ENCODE measurements at regions not wholly inside any gene's neighbourhood (a gene's known extent, or its start where the extent isn't known, plus 50 kb on each side); places are given as distances from the start of the nearest gene placed in this dataset.

- intact Hi-C loops (cut with DNase I, micrococcal nuclease) = no loop called here
- no peak for DNase-seq
- ATAC-seq = no peak
Measured at GRCh38 chr1:217373761-217374701, 256.9 kb downstream of the GPATCH2 start.

DNA sequence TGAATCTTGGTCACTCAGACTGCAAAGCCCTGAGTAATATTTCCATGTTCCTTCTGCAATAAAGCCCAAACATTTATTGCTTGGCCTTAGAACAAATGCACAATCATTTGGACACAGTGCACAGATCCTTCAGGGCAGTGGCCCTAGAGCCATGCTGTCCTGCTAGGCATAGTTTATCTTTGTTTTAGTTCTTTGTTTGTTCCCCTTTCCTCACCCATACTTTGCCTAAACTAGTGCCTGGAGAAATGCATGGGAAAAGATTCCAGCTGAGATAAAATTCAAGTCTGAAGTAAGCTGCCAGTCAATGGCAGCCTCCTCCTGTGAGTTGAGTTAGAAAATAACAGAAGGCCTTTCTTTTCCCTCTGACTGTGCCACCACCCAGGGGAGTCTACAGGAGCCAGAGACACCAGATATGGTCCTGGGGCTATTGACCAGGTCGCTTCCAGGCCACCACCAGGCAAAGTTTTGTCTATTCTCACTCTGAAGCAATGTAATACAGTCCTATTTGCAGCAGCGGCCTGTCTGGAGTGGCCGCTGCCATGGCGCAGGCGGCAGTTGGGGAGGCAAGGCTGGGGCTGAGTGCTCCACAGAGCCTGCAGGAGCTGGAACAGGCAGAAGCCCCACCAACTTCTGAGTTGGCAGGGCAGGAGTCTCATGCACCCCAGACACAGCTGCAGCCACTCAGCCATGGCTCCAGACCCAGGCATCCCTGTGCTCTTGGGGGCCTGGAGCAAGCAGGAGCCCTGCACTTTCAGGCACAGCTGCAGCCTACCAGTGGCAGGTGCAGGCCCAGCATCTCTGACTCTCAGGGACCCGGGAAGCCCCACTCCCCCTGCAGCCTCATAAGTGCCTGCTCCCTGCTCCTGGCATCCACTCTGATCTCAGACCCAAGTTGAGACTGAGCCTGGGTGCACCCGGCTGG lies 258.6 kb downstream of the GPATCH2 start:
- no peak for ATAC-seq
- DNase-seq = no peak
- intact Hi-C loops (cut with DNase I, micrococcal nuclease) = no loop called here

- no peak for DNase-seq
- intact Hi-C loops (cut with DNase I, micrococcal nuclease) = no loop called here
- ATAC-seq = no peak
Measured at GRCh38 chr1:217370757-217371156, 260.1 kb downstream of the GPATCH2 start.

GRCh38 chr1:217369996-217370551 lies 260.8 kb downstream of the GPATCH2 start:
- no peak for DNase-seq
- ATAC-seq = no peak
- intact Hi-C loops (cut with DNase I, micrococcal nuclease) = no loop called here

DNA sequence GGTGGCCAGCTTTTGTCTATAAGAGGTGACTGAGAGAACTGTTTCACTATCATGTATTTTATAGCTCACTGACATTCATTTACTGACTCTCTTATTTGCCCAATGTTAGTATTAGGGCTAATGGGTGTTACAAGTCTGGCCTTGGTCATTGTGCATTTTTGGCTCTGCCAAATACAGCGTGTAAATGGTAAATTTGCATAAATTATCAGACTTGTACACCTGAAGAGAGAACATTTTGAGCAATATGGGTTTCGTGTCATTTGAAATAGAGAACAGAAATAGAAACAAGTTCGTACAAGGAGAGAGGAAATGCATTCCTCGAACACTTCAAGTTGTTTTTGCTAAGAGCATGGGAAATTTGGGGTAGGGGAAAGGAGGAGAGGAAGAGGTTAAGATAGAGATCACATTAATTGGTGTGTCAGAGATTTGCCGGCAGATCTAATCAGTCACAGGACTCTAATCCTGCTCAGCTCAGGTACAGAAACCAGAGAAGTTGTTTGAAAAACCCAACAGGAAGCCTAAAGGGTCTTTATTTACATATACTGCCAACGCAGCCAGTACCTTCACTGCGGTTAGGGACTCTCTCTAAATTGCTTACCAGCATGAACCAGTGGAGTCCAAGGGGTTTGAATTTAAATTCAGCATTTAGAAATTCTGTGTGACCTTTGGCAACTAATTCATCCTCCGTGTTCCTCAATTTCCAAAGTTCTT lies 261.5 kb downstream of the GPATCH2 start:
- intact Hi-C loops (cut with DNase I, micrococcal nuclease) = no loop called here
- ATAC-seq (no peak), DNase-seq (no peak)

DNA sequence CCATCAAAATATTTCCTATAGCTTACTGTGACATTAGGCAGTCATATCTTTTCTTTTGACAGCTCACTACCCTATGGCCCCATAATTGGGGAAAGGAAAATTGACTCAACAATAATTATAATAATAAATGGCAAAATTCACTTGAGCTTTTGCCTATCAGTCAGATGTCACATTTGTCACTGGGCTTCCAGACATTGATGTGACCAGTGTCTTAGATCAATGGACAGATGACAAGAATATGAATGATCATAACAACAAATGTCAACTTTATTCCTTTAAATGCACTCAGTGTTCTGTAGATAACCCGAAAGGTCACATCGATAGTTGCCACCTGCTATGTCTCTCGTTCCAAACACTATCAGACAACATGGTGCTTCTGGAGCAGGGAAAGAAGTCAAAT lies 266.7 kb downstream of the GPATCH2 start:
- intact Hi-C loops (cut with DNase I, micrococcal nuclease) = no loop called here
- ATAC-seq = no peak
- DNase-seq = no peak

DNA sequence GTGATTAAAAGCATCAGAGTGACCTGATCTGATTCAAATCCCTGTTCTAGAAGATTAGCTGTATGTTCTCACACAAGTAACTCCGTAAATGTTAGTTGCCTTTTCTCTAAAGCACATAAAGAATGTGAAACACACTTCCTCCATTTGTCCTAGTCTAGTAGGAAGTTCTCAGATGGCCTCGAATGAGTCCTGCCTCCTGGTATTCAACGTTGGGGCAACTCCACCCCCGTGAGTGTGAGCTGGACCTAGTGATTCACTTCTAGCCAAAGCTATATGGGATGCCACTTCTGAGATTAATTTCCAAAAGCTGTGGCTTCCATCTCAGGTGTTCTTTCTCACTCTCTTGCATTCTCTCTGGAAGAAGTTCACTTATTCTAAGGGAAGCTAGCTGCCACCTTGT lies 267.6 kb downstream of the GPATCH2 start:
- intact Hi-C loops (cut with DNase I, micrococcal nuclease) = no loop called here
- DNase-seq = no peak
- ATAC-seq = no peak

DNA sequence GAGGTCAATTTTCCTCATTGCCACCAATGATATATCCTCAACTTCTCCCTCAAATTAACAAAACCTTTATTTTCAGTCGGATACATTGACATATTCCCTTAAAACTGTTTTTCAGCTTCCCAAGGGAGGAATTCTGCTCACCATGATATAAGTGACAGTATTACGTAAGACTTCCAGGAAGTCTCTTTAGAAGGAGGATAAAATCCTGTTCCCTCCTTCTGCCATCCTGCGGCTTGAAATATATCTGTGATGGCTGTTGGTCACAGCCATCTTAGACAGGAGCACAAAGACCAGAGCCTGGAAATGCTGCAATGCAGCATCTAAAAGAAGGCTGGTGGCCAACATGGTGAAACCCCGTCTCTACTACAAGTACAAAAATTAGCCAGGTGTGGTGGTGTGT lies 270.4 kb downstream of the GPATCH2 start:
- no peak for DNase-seq
- intact Hi-C loops (cut with DNase I, micrococcal nuclease) = no loop called here
- no peak for ATAC-seq

DNA sequence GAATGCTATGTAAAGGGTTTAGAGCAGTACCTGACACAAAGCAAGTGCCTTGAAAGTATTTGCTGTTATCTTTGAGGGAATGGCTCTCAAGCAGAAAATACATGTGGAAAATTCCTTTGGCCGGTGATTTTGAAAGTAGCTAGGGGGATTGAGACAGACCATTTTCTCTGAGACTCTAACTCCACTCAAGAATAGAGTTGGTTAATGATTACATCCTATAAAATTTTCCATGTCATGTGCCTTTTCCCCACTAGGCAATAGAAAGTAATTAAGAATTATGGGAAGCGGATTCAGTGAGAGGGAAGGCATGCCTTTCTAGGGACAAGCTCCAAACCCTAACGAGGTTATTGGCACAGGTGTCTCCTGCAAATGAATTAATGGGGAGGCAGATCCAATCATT lies 276.0 kb downstream of the GPATCH2 start:
- intact Hi-C loops (cut with DNase I, micrococcal nuclease) = no loop called here
- ATAC-seq = peak; percentile 72
- no peak for DNase-seq

DNA sequence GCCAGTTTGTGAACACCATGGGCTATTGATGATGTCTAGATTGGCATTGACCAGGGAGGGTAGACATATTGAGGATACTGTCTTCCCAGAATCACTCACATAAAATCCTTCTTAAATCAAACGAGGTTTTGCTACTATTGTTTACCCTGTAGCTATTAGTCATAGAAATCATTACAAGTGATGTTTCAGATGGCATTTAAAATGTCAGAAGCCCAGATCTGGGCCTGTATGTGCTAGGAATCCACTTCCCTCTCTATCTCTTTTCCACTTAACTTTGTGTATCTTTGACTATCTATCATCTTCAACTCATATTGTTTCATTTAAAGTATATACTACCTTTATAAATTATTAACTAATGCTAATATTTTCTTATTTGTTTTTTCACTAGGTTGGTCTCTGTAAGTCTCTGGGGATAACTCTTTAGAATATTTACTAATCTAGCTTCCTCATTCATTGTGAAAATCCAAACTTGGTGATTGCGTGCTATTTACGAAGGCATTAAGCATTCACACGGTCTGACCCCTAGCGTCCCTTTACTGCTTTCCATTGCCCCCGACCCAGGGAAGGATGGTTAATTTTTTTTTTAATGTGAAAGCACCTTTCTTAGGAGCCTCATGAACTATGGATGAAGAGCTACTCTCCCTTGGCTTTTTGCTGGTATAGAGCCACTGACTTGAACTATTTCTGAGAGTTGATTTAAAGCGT lies 281.8 kb downstream of the GPATCH2 start:
- DNase-seq = no peak
- no peak for ATAC-seq
- intact Hi-C loops (cut with DNase I, micrococcal nuclease) = no loop called here

DNA sequence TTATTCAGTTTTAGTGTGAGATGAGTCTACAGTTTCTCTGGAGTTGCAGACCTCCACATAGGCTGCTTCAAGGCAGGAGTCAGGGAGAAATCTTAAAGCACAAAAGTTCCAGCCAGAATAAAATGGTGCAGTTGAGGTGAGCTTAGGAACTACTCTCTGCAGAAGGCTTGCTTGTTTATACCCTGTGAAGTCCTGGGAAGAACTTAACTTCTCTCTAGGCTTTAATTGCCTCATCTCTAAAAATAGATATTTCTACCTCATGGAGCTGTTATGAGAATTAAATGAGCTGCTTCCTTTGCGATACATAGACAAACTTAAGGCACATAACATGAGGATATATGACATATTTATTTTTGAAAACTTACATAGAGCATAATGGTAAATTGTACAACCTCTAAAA lies 286.2 kb downstream of the GPATCH2 start:
- intact Hi-C loops (cut with DNase I, micrococcal nuclease) = no loop called here
- ATAC-seq (no peak), DNase-seq (no peak)

DNA sequence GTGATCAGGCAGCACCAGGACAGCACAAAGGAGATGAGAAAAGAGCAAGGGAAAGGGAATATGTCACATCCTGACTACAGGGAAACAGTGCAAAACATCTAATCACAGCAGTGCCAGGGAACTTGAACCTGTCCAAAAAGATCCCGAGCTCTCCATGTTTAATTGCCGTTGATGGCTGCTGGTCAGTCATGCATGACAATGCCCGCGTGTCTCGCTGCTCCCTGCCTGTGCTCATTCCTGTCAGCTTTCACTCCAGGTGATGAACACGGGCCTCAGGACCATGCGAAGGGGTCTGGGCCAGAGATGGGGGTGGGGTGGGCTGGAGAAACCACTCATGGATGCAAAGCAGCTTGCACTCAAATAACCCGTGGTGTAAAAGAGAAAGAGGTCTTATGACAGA lies 287.0 kb downstream of the GPATCH2 start:
- DNase-seq (no peak), ATAC-seq (no peak)
- intact Hi-C loops (cut with DNase I, micrococcal nuclease) = no loop called here

DNA sequence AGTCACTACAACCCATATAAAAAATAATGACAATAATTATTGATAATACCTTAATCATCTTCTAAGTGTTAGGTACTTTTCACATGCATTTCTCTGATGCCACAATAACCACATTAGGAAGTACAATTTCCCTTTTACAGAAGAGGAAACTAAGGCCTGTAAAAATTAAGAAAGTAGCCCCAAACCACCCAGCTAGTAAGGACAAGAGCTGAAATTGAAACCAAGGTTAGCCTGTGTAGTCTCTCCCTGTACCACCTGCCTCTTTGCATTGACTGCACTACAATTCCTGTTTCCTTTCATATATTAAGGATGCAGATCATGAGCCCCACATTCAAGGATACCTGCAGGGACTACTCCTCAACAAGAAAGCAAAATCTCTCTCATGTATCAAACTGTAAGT lies 288.8 kb downstream of the GPATCH2 start:
- DNase-seq (no peak), ATAC-seq (no peak)
- intact Hi-C loops (cut with DNase I, micrococcal nuclease) = no loop called here

- DNase-seq = no peak
- ATAC-seq = no peak
- intact Hi-C loops (cut with DNase I, micrococcal nuclease) = no loop called here
Measured at GRCh38 chr1:217336724-217337123, 294.2 kb downstream of the GPATCH2 start.

GRCh38 chr1:217333939-217334338 lies 297.0 kb downstream of the GPATCH2 start:
- ATAC-seq = no peak
- DNase-seq = peak in 1 of 2 donors; percentile 5
- intact Hi-C loops (cut with DNase I, micrococcal nuclease) = loop anchor here in 1 of 2 donors (5.0 kb wide), 1 partner anchor 372 kb away; no protein-coding TSS in a partner anchor

- ATAC-seq (no peak), DNase-seq (no peak)
Measured at GRCh38 chr1:217332431-217333065, 298.3 kb downstream of the GPATCH2 start.

DNA sequence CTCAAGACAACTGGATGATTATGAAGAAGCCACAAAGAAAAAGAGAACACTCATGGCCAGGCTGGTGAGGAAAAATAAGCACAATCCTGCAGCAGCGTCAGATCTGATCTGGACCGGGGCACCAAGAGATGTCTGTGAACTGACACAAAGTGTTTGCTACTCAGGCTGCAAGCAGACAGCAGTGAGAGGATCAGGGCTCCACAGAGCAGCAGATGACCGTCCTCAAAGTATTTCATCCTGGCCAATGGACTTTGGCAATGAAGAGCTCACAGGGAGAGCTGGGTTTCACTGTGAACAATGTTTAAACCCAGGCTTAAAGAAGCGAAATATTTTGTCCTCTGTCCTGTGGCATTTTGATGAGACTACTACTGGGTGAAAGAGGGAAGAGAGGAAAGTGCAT lies 299.2 kb downstream of the GPATCH2 start:
- ATAC-seq (no peak), DNase-seq (no peak)
- intact Hi-C loops (cut with DNase I, micrococcal nuclease) = loop anchor here in 1 of 2 donors (5.0 kb wide), 1 partner anchor 369 kb away; no protein-coding TSS in a partner anchor

More at GRCh38 chr1:217332431-217333065, 298.3 kb downstream of the GPATCH2 start:
- intact Hi-C loops (cut with DNase I, micrococcal nuclease) = loop anchor here in 1 of 2 donors (5.0 kb wide), 1 partner anchor 370 kb away; no protein-coding TSS in a partner anchor

GRCh38 chr1:217327901-217328300 lies 303.0 kb downstream of the GPATCH2 start:
- intact Hi-C loops (cut with DNase I, micrococcal nuclease) = no loop called here
- no peak for ATAC-seq
- no peak for DNase-seq

Measured in left colon (tissue), 2 donors.